ENCODE measurements at regions not wholly inside any gene's neighbourhood (a gene's known extent, or its start where the extent isn't known, plus 50 kb on each side); places are given as distances from the start of the nearest gene placed in this dataset.

DNA sequence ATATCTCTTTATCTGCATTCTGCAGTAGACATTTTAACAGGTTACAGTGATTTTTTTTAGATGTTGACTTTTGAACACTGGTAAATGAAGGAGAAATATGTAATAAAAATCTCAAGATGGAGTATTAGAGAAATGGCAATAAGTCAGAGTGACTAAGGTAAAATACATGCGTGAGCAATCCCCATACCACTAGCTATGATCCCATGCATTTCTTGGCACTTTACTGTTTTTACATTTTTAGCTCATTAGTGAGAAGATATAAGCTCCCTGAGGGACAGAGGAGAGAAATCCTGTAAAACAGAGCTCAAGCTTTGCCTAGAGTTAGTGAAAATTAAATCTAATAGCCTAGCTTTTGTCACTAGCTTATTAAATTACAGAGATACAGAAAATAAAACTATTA, 181.9 kb upstream of the TRPM3 start:
- TF ChIP-seq, protein P1, sequence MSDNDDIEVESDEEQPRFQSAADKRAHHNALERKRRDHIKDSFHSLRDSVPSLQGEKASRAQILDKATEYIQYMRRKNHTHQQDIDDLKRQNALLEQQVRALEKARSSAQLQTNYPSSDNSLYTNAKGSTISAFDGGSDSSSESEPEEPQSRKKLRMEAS (IDR thresholded peaks at IDR 0.05), result no peak
- TF ChIP-seq POLR2A (IDR thresholded peaks at IDR 0.05; ENCODE audit: control extremely low read depth in 1 of 2, low read depth in 2 of 2, low read length in 2 of 2) (no peak), EGR1 (IDR thresholded peaks at IDR 0.05; ENCODE audit: borderline replicate concordance, low read depth, low read length) (no peak), CREB1 (IDR thresholded peaks at IDR 0.05) (no peak)
